Suprapubic skin (tissue), 4 donors: ENCODE measurements at regions not wholly inside any gene's neighbourhood (a gene's known extent, or its start where the extent isn't known, plus 50 kb on each side); places are given as distances from the start of the nearest gene placed in this dataset.

Experiments used
- DNase-seq, 2 donors: peaks; one replicate each; pipeline ENCODE4 v3.0.0-alpha.2; 2019; ENCODE audit warnings: low spot score in 2 of 2
- H3K27ac ChIP-seq: fragments of 200-600 bp; sonication (generic); one replicate; pipeline ENCODE4 v1.5.1; 2019
- H3K27me3 ChIP-seq: fragments of 200-600 bp; sonication (generic); one replicate; pipeline ENCODE4 v1.5.1; 2019
- H3K36me3 ChIP-seq: fragments of 200-600 bp; sonication (generic); one replicate; pipeline ENCODE4 v1.5.1; 2019
- H3K4me1 ChIP-seq: fragments of 200-600 bp; sonication (generic); one replicate; pipeline ENCODE4 v1.5.1; 2019
- H3K4me3 ChIP-seq: fragments of 200-600 bp; sonication (generic); one replicate; pipeline ENCODE4 v1.5.1; 2019; ENCODE audit warnings: mild to moderate bottlenecking
- H3K9me3 ChIP-seq: fragments of 200-600 bp; sonication (generic); one replicate; pipeline ENCODE4 v1.5.1; 2019
- CTCF ChIP-seq, 2 donors: fragments of 200-600 bp in 1 of 2; fragments of 450-650 bp in 1 of 2; sonication (generic) in 1 of 2; IDR thresholded peaks; one replicate each; pipeline ENCODE4 v1.5.1; 2016 to 2019; ENCODE audit warnings: antibody characterized with exemption in 2 of 2, mild to moderate bottlenecking in 1 of 2, moderate library complexity in 1 of 2
- EP300 ChIP-seq: sonication (generic); formaldehyde crosslinking; IDR thresholded peaks from one replicate; pipeline ENCODE4 v1.6.1; 2017; ENCODE audit warnings: antibody characterized with exemption
- POLR2A ChIP-seq, 2 donors: fragments of 450-650 bp; IDR thresholded peaks; one replicate each; pipeline ENCODE4 v1.6.1; 2017; ENCODE audit warnings: antibody characterized with exemption in 2 of 2, mild to moderate bottlenecking in 2 of 2, moderate library complexity in 2 of 2
- POLR2AphosphoS5 ChIP-seq, 3 donors: sonication (generic); formaldehyde crosslinking; IDR thresholded peaks; one replicate each; pipeline ENCODE4 v1.6.1; 2017; ENCODE audit warnings: antibody characterized with exemption in 3 of 3
- WGBS: methylation state at CpG from one replicate; pipeline ENCODE4 v1.1.5; 2018; 5-methylcytosine and 5-hydroxymethylcytosine counted together

- no peaks in the 10 kb centered on the region for H3K27me3 ChIP-seq
- no peak overlapping the region for H3K4me3 ChIP-seq
- H3K9me3 ChIP-seq, result no peaks in the 10 kb centered on the region
- H3K4me1 ChIP-seq, result peaks cover 10% of the 10 kb centered on the region
- H3K36me3 ChIP-seq, result no peaks in the 10 kb centered on the region
- H3K27ac ChIP-seq, result no peak overlapping the region
- TF ChIP-seq POLR2AphosphoS5 (IDR thresholded peaks at IDR 0.05) (no peak), POLR2A (IDR thresholded peaks at IDR 0.05) (no peak), EP300 (no peak), CTCF (IDR thresholded peaks at IDR 0.05) (no peak)
- no peak for DNase-seq
- 77% methylated on average over 7 of the region's 7 CpGs for whole genome bisulfite sequencing
Measured at GRCh38 chr15:38622304-38622703, 57.7 kb upstream of the RASGRP1 start.

- H3K27ac ChIP-seq, result no peak overlapping the region
- DNase-seq, result no peak
- peaks cover 10% of the 10 kb centered on the region for H3K4me1 ChIP-seq
- TF ChIP-seq EP300 (no peak), POLR2AphosphoS5 (IDR thresholded peaks at IDR 0.05) (no peak), POLR2A (IDR thresholded peaks at IDR 0.05) (no peak), CTCF (IDR thresholded peaks at IDR 0.05) (no peak)
- 94% methylated on average over 5 of the region's 5 CpGs for WGBS
- H3K36me3 ChIP-seq, result no peaks in the 10 kb centered on the region
- no peaks in the 10 kb centered on the region for H3K9me3 ChIP-seq
- H3K4me3 ChIP-seq, result no peak overlapping the region
- H3K27me3 ChIP-seq, result no peaks in the 10 kb centered on the region
Measured at GRCh38 chr15:38622908-38623307, 58.3 kb upstream of the RASGRP1 start.

GRCh38 chr15:38623744-38624143 lies 59.1 kb upstream of the RASGRP1 start:
- Histone ChIP-seq H3K27ac (no peak overlapping the region), H3K4me3 (no peak overlapping the region), H3K4me1 (peaks cover 10% of the 10 kb centered on the region), H3K9me3 (no peaks in the 10 kb centered on the region), H3K27me3 (no peaks in the 10 kb centered on the region), H3K36me3 (no peaks in the 10 kb centered on the region)
- TF ChIP-seq CTCF (IDR thresholded peaks at IDR 0.05) (no peak), POLR2AphosphoS5 (IDR thresholded peaks at IDR 0.05) (no peak), POLR2A (IDR thresholded peaks at IDR 0.05) (no peak), EP300 (no peak)
- 51% methylated on average over 5 of the region's 5 CpGs for WGBS
- DNase-seq, result no peak

- no peaks in the 10 kb centered on the region for H3K9me3 ChIP-seq
- H3K27ac ChIP-seq, result no peak overlapping the region
- 54% methylated on average over 8 of the region's 8 CpGs for WGBS
- DNase-seq, result no peak
- H3K27me3 ChIP-seq, result no peaks in the 10 kb centered on the region
- H3K36me3 ChIP-seq, result no peaks in the 10 kb centered on the region
- no peak overlapping the region for H3K4me3 ChIP-seq
- H3K4me1 ChIP-seq, result peaks cover 10% of the 10 kb centered on the region
- TF ChIP-seq CTCF (IDR thresholded peaks at IDR 0.05), result no peak
- TF ChIP-seq POLR2A (IDR thresholded peaks at IDR 0.05), result no peak
- TF ChIP-seq POLR2AphosphoS5 (IDR thresholded peaks at IDR 0.05), result no peak
- TF ChIP-seq EP300, result no peak
Measured at GRCh38 chr15:38624244-38625205, 59.9 kb upstream of the RASGRP1 start.

- H3K9me3 ChIP-seq, result no peaks in the 10 kb centered on the region
- no peak for DNase-seq
- 65% methylated on average over 2 of the region's 2 CpGs for WGBS
- H3K27me3 ChIP-seq, result no peaks in the 10 kb centered on the region
- no peak for TF ChIP-seq POLR2A (IDR thresholded peaks at IDR 0.05)
- TF ChIP-seq EP300, result no peak
- TF ChIP-seq POLR2AphosphoS5 (IDR thresholded peaks at IDR 0.05), result no peak
- no peak overlapping the region for H3K4me3 ChIP-seq
- H3K36me3 ChIP-seq, result no peaks in the 10 kb centered on the region
- H3K4me1 ChIP-seq, result peaks cover 10% of the 10 kb centered on the region
- no peak overlapping the region for H3K27ac ChIP-seq
Measured at GRCh38 chr15:38625886-38626285, 61.3 kb upstream of the RASGRP1 start.
